Endothelial cell of umbilical vein (primary cell): ENCODE measurements at regions not wholly inside any gene's neighbourhood (a gene's known extent, or its start where the extent isn't known, plus 50 kb on each side); places are given as distances from the start of the nearest gene placed in this dataset.

Experiments
- BruUV-seq: library from RNA; stranded (reverse); fragments of 400-500 nt; replicated peaks from 2 replicates; lab custom pipeline; 2021; lab: Mats Ljungman, UMichigan
- CTCF ChIA-PET: fragments of 300-600, 350-600 bp; sonication (Branson Sonifier 250); formaldehyde crosslinking; loops from one replicate; lab custom pipeline; 2021; ENCODE audit warnings: antibody characterized with exemption, inconsistent platforms; lab: Charles Lee
- POLR2A ChIA-PET: fragments of 300-600, 350-600 bp; sonication (Branson Sonifier 250); formaldehyde crosslinking; loops from one replicate; lab custom pipeline; 2021; ENCODE audit warnings: antibody characterized with exemption, inconsistent platforms; lab: Charles Lee
- DNase-seq: peaks from one replicate; pipeline ENCODE4 v3.0.0-alpha.2; 2011; ENCODE audit warnings: low read depth, low spot score
- FAIRE-seq: peaks from 2 replicates; lab custom pipeline; 2011; peaks lifted over from hg19 to GRCh38; lab: Jason Lieb, UNC
- H2AFZ ChIP-seq: 2 replicates; pipeline ENCODE4 v1.6.0; 2012; ENCODE audit warnings: low read depth, low read length, control low read depth, inconsistent platforms
- H3K27ac ChIP-seq: 2 replicates; pipeline ENCODE4 v1.5.1; 2011; ENCODE audit warnings: low read depth, mild to moderate bottlenecking, control low read depth, low read length, moderate library complexity; ENCODE audit not compliant: insufficient read depth
- H3K27me3 ChIP-seq, 2 experiments: 2 replicates each; pipeline versions ENCODE4 v1.6.0 to v1.6.1; 2011; ENCODE audit warnings: low read length in 2 of 2, mixed read lengths in 1 of 2; ENCODE audit not compliant: control insufficient read depth in 2 of 2, insufficient read depth in 2 of 2
- H3K36me3 ChIP-seq, 2 experiments: 2 replicates in 1 of 2; 3 replicates in 1 of 2; pipeline ENCODE4 v1.5.1; 2011; ENCODE audit warnings: low read length in 2 of 2, mild to moderate bottlenecking in 1 of 2, moderate library complexity in 1 of 2; ENCODE audit not compliant: control insufficient read depth in 2 of 2, insufficient read depth in 2 of 2; ENCODE audit errors: extremely low read depth in 1 of 2
- H3K4me1 ChIP-seq: 3 replicates; pipeline ENCODE4 v1.5.1; 2011; ENCODE audit warnings: mild to moderate bottlenecking, low read length; ENCODE audit not compliant: control insufficient read depth, insufficient read depth; ENCODE audit errors: extremely low read depth
- H3K4me2 ChIP-seq: 2 replicates; pipeline ENCODE4 v1.6.1; 2011; ENCODE audit warnings: low read length, control low read depth, mixed read lengths; ENCODE audit not compliant: insufficient read depth
- H3K4me3 ChIP-seq, 3 experiments: fragments of 200-600 bp in 1 of 3; sonication (generic), shearing (Covaris generic) in 1 of 3; replicated peaks in 1 of 3; 2 replicates each; pipeline ENCODE4 v1.5.1; 2011 to 2016; ENCODE audit warnings: control low read depth in 3 of 3, low read length in 3 of 3, mild to moderate bottlenecking in 2 of 3, inconsistent platforms in 1 of 3, low read depth in 1 of 3, moderate library complexity in 1 of 3; ENCODE audit not compliant: insufficient read depth in 1 of 3
- H3K79me2 ChIP-seq: 2 replicates; pipeline ENCODE4 v1.6.0; 2012; ENCODE audit warnings: low read length, inconsistent platforms; ENCODE audit not compliant: control insufficient read depth, insufficient read depth
- H3K9ac ChIP-seq: replicated peaks from 2 replicates; pipeline ENCODE3; 2011; ENCODE audit warnings: low read length, control low read depth; ENCODE audit not compliant: insufficient read depth; ENCODE audit errors: extremely low read depth
- H3K9me1 ChIP-seq: replicated peaks from 3 replicates; pipeline ENCODE4 v1.6.0; 2011; ENCODE audit warnings: mild to moderate bottlenecking, low read length; ENCODE audit not compliant: control insufficient read depth, insufficient read depth; ENCODE audit errors: extremely low read depth
- H3K9me3 ChIP-seq: replicated peaks from 2 replicates; pipeline ENCODE4 v1.5.1; 2012; ENCODE audit warnings: low read length, inconsistent platforms; ENCODE audit not compliant: control insufficient read depth, insufficient read depth
- H4K20me1 ChIP-seq: replicated peaks from 2 replicates; pipeline ENCODE3; 2011; ENCODE audit warnings: mild to moderate bottlenecking, low read length; ENCODE audit not compliant: control insufficient read depth, insufficient read depth; ENCODE audit errors: extremely low read depth
- CTCF ChIP-seq, 2 donors: IDR thresholded peaks; 1 replicate in 1 of 2; 2 replicates in 1 of 2; pipeline ENCODE4 v1.5.1; 2011; ENCODE audit warnings: low read length in 2 of 2, mild to moderate bottlenecking in 2 of 2, moderate library complexity in 2 of 2, control low read depth in 1 of 2, inconsistent platforms in 1 of 2, low read depth in 1 of 2; ENCODE audit not compliant: insufficient read depth in 1 of 2; ENCODE audit errors: extremely low read depth in 1 of 2
- EZH2 ChIP-seq: IDR thresholded peaks from 2 replicates; pipeline ENCODE4 v1.6.1; 2012; ENCODE audit warnings: borderline replicate concordance, low read depth, mild to moderate bottlenecking, moderate library complexity, low read length, inconsistent platforms; ENCODE audit not compliant: severe bottlenecking
- FOS ChIP-seq: IDR thresholded peaks from 2 replicates; pipeline ENCODE4 v1.6.1; 2011; ENCODE audit warnings: mild to moderate bottlenecking, low read length, moderate library complexity, borderline replicate concordance; ENCODE audit not compliant: insufficient read depth
- GATA2 ChIP-seq: IDR thresholded peaks from 2 replicates; pipeline ENCODE4 v1.7.0; 2011; ENCODE audit warnings: low read depth, mild to moderate bottlenecking, moderate library complexity, mixed read lengths, low read length; ENCODE audit not compliant: insufficient read length, insufficient read depth
- JUN ChIP-seq: IDR thresholded peaks from 2 replicates; pipeline ENCODE4 v1.6.1; 2011; ENCODE audit warnings: borderline replicate concordance, low read depth; ENCODE audit not compliant: insufficient read length, insufficient read depth
- MAX ChIP-seq: IDR thresholded peaks from 2 replicates; pipeline ENCODE4 v1.6.1; 2011; ENCODE audit not compliant: insufficient read depth, insufficient read length
- MYC ChIP-seq: IDR thresholded peaks from one replicate; pipeline ENCODE4 v1.6.1; 2011; ENCODE audit warnings: mild to moderate bottlenecking, low read depth, low read length
- POLR2A ChIP-seq: IDR thresholded peaks from 2 replicates; pipeline ENCODE4 v1.6.1; 2012; ENCODE audit warnings: low read depth, mild to moderate bottlenecking, control low read depth, low read length
- POLR2AphosphoS5 ChIP-seq: IDR thresholded peaks from 2 replicates; pipeline ENCODE4 v1.6.1; 2012; ENCODE audit warnings: low read depth, mild to moderate bottlenecking, control low read depth, low read length, moderate library complexity; ENCODE audit not compliant: insufficient read depth
- dilution Hi-C: fragments of 300-500 bp; cut with MboI; formaldehyde crosslinking; loops from one replicate; pipeline ENCODE4 v1.15.0; 2019; ENCODE audit warnings: low sequenced_read_pairs; ENCODE audit not compliant: extremely low pct_ligation_motif_present
- intact Hi-C: fragments of 100-400 bp; cut with micrococcal nuclease; formaldehyde crosslinking; loops from one replicate; pipeline ENCODE4 v1.10.0; 2022

- CTCF ChIA-PET, result interaction anchor here (0.7 to 1.2 kb wide), 3 partner anchors 163 to 302 kb away, joined by 3 to 5 read pairs (median 4); no protein-coding TSS in a partner anchor
- BruUV-seq, result no TSS peak
- no peak for FAIRE-seq
These were observed 69.0 kb upstream of the KMT2C start for GRCh38 chr7:152504816-152505215.

More at GRCh38 chr7:152504816-152505215, 69.0 kb upstream of the KMT2C start:
- no peaks in the 10 kb centered on the region for H4K20me1 ChIP-seq
- no peak for TF ChIP-seq CTCF (IDR thresholded peaks at IDR 0.05; ENCODE audit: extremely low read depth in 1 of 2, insufficient read depth in 1 of 2, low read depth in 1 of 2, low read length in 2 of 2)
- no peak for TF ChIP-seq MAX
- no peak for TF ChIP-seq FOS
- no peak for TF ChIP-seq POLR2A
- TF ChIP-seq EZH2, result no peak
- no peak for TF ChIP-seq POLR2AphosphoS5
- TF ChIP-seq GATA2, result no peak
- no peak for TF ChIP-seq MYC
- TF ChIP-seq JUN, result no peak
- H3K4me2 ChIP-seq, result no peak overlapping the region
- H3K27ac ChIP-seq, result no peak overlapping the region
- H3K79me2 ChIP-seq, result no peaks in the 10 kb centered on the region
- no peaks in the 10 kb centered on the region for H3K4me1 ChIP-seq
- no peaks in the 10 kb centered on the region for H3K36me3 ChIP-seq
- H3K9me1 ChIP-seq, result no peaks in the 10 kb centered on the region
- POLR2A ChIA-PET, result no interaction called here
- dilution Hi-C loops, result no loop called here
- intact Hi-C loops, result no loop called here
- no peak for DNase-seq
- H3K9me3 ChIP-seq, result no peaks in the 10 kb centered on the region
- no peaks in the 10 kb centered on the region for H3K27me3 ChIP-seq
- no peak overlapping the region for H2AFZ ChIP-seq
- no peak overlapping the region for H3K4me3 ChIP-seq
- no peak overlapping the region for H3K9ac ChIP-seq
